H9 (cell line): ENCODE measurements at regions not wholly inside any gene's neighbourhood (a gene's known extent, or its start where the extent isn't known, plus 50 kb on each side); places are given as distances from the start of the nearest gene placed in this dataset.

ENCODE experiments used
- DNase-seq: peaks from one replicate; pipeline ENCODE4 v3.0.0-alpha.2; 2017
- H2AFZ ChIP-seq: one replicate; pipeline ENCODE4 v1.6.1; 2013; ENCODE audit warnings: mild to moderate bottlenecking, low read length, control low read depth, moderate library complexity
- H2AK5ac ChIP-seq: 2 replicates; pipeline ENCODE4 v1.6.1; 2013; ENCODE audit warnings: low read length, control low read depth, mixed read lengths; ENCODE audit not compliant: insufficient read length
- H2BK120ac ChIP-seq: one replicate; pipeline ENCODE4 v1.6.1; 2013; ENCODE audit warnings: low read depth, mild to moderate bottlenecking, low read length, control low read depth, inconsistent platforms; ENCODE audit not compliant: poor library complexity, severe bottlenecking
- H2BK12ac ChIP-seq: 2 replicates; pipeline ENCODE4 v1.6.1; 2013; ENCODE audit warnings: low read length, control low read depth, mixed read lengths, low read depth; ENCODE audit not compliant: insufficient read length
- H2BK15ac ChIP-seq: 2 replicates; pipeline ENCODE4 v1.6.1; 2013; ENCODE audit warnings: low read depth, low read length, control low read depth
- H2BK20ac ChIP-seq: one replicate; pipeline ENCODE4 v1.6.1; 2013; ENCODE audit warnings: low read depth, mild to moderate bottlenecking, low read length, control low read depth, inconsistent platforms; ENCODE audit not compliant: poor library complexity, severe bottlenecking
- H2BK5ac ChIP-seq: 2 replicates; pipeline ENCODE4 v1.6.1; 2013; ENCODE audit warnings: low read length, control low read depth, mixed read lengths; ENCODE audit not compliant: insufficient read length
- H3K14ac ChIP-seq: 2 replicates; pipeline ENCODE4 v1.6.1; 2013; ENCODE audit warnings: low read length, control low read depth; ENCODE audit not compliant: insufficient read depth
- H3K18ac ChIP-seq: 2 replicates; pipeline ENCODE4 v1.6.1; 2013; ENCODE audit warnings: low read depth, mild to moderate bottlenecking, mixed read lengths, low read length, control low read depth; ENCODE audit not compliant: insufficient read length
- H3K23ac ChIP-seq: 2 replicates; pipeline ENCODE4 v1.6.1; 2013; ENCODE audit warnings: low read length, control low read depth, mixed read lengths, low read depth; ENCODE audit not compliant: insufficient read length
- H3K23me2 ChIP-seq: 2 replicates; pipeline ENCODE4 v1.6.1; 2013; ENCODE audit warnings: low read depth, mild to moderate bottlenecking, mixed read lengths, low read length, control low read depth; ENCODE audit not compliant: insufficient read length, poor library complexity, severe bottlenecking
- H3K27ac ChIP-seq: 2 replicates; pipeline ENCODE4 v1.5.1; 2013; ENCODE audit warnings: low read length, control low read depth, mixed read lengths, low read depth; ENCODE audit not compliant: insufficient read length
- H3K27me3 ChIP-seq: 2 replicates; pipeline ENCODE4 v1.6.1; 2013; ENCODE audit warnings: low read length, control low read depth, inconsistent platforms; ENCODE audit not compliant: insufficient read depth
- H3K4ac ChIP-seq: 2 replicates; pipeline ENCODE4 v1.6.1; 2013; ENCODE audit warnings: low read depth, mild to moderate bottlenecking, control low read depth, inconsistent platforms, low read length, moderate library complexity
- H3K4me1 ChIP-seq: 2 replicates; pipeline ENCODE4 v1.6.1; 2013; ENCODE audit warnings: low read length, control low read depth, inconsistent platforms; ENCODE audit not compliant: insufficient read depth
- H3K4me2 ChIP-seq: 2 replicates; pipeline ENCODE4 v1.6.1; 2013; ENCODE audit warnings: low read length, control low read depth, mixed read lengths; ENCODE audit not compliant: insufficient read length, insufficient read depth
- H3K56ac ChIP-seq: 2 replicates; pipeline ENCODE4 v1.6.1; 2013; ENCODE audit warnings: low read depth, mild to moderate bottlenecking, mixed read lengths, low read length, control low read depth; ENCODE audit not compliant: insufficient read length
- H3K79me1 ChIP-seq: 2 replicates; pipeline ENCODE4 v1.6.1; 2013; ENCODE audit warnings: low read depth, mild to moderate bottlenecking, moderate library complexity, low read length, control low read depth, inconsistent platforms; ENCODE audit not compliant: insufficient read depth, poor library complexity, severe bottlenecking
- H3K79me2 ChIP-seq: 2 replicates; pipeline ENCODE4 v1.6.1; 2013; ENCODE audit warnings: low read length, control low read depth, inconsistent platforms; ENCODE audit not compliant: insufficient read depth
- H3K9ac ChIP-seq: 2 replicates; pipeline ENCODE4 v1.6.1; 2013; ENCODE audit warnings: low read length, control low read depth, mixed read lengths; ENCODE audit not compliant: insufficient read length; ENCODE audit errors: extremely low read depth
- H3K9me3 ChIP-seq: one replicate; pipeline ENCODE4 v1.6.1; 2013; ENCODE audit warnings: low read depth, low read length, inconsistent platforms; ENCODE audit not compliant: control insufficient read depth
- H3T11ph ChIP-seq: one replicate; pipeline ENCODE4 v1.6.1; 2013; ENCODE audit warnings: mild to moderate bottlenecking, low read length, control low read depth, inconsistent platforms
- H4K20me1 ChIP-seq: one replicate; pipeline ENCODE4 v1.6.1; 2013; ENCODE audit not compliant: control insufficient read depth, insufficient read length, insufficient read depth
- H4K5ac ChIP-seq: 2 replicates; pipeline ENCODE4 v1.6.1; 2013; ENCODE audit warnings: low read depth, mild to moderate bottlenecking, mixed read lengths, low read length, control low read depth; ENCODE audit not compliant: insufficient read length
- H4K8ac ChIP-seq: replicated peaks from 2 replicates; pipeline ENCODE4 v1.6.1; 2013; ENCODE audit warnings: low read length, control low read depth, mixed read lengths, low read depth; ENCODE audit not compliant: insufficient read length
- H4K91ac ChIP-seq: 2 replicates; pipeline ENCODE4 v1.6.1; 2013; ENCODE audit warnings: low read depth, mild to moderate bottlenecking, moderate library complexity, mixed read lengths, low read length, control low read depth; ENCODE audit not compliant: insufficient read length
- H3K27ac Mint-ChIP-seq, 3 experiments: 2 replicates in 2 of 3; 3 replicates in 1 of 3; pipeline ENCODE4 v1.8.0; 2020 to 2021; ENCODE audit warnings: mixed read lengths in 3 of 3, mild to moderate bottlenecking in 1 of 3, moderate library complexity in 1 of 3
- H3K27me3 Mint-ChIP-seq: 2 replicates; pipeline ENCODE4 v1.8.0; 2021; ENCODE audit warnings: low read depth, mild to moderate bottlenecking, moderate library complexity, mixed read lengths
- H3K36me3 Mint-ChIP-seq, 3 experiments: 2 replicates in 2 of 3; 3 replicates in 1 of 3; pipeline ENCODE4 v1.8.0; 2020 to 2021; ENCODE audit warnings: low read depth in 3 of 3, mixed read lengths in 3 of 3; ENCODE audit not compliant: insufficient read depth in 1 of 3
- H3K4me1 Mint-ChIP-seq, 2 experiments: 2 replicates each; pipeline ENCODE4 v1.8.0; 2020; ENCODE audit warnings: mixed read lengths in 2 of 2
- H3K4me3 Mint-ChIP-seq, 2 experiments: 2 replicates in 1 of 2; 3 replicates in 1 of 2; pipeline ENCODE4 v1.8.0; 2020 to 2021; ENCODE audit warnings: mild to moderate bottlenecking in 2 of 2, mixed read lengths in 2 of 2, moderate library complexity in 1 of 2
- H3K9me3 Mint-ChIP-seq, 2 experiments: 2 replicates in 1 of 2; 3 replicates in 1 of 2; pipeline ENCODE4 v1.8.0; 2020; ENCODE audit warnings: mild to moderate bottlenecking in 2 of 2, mixed read lengths in 2 of 2, moderate library complexity in 1 of 2
- CTCF ChIP-seq: fragments of 200-600 bp; sonication (generic); conservative IDR thresholded peaks from 3 replicates; pipeline ENCODE4 v1.8.0; 2021; ENCODE audit warnings: antibody characterized with exemption, mild to moderate bottlenecking
- WGBS: extraction: QIAGEN DNeasy Blood & Tissue Kit; methylation state at CpG from one replicate; pipeline ENCODE4 v1.1.7; 2013; ENCODE audit warnings: missing lambda C conversion rate, low lambda C conversion rate, mixed read lengths; ENCODE audit not compliant: insufficient read length; ENCODE audit errors: extremely low coverage; 5-methylcytosine and 5-hydroxymethylcytosine counted together

- no peaks in the 10 kb centered on the region for H3K79me2 ChIP-seq
- no peak overlapping the region for H4K91ac ChIP-seq
- peaks cover 10% of the 10 kb centered on the region for H3K27me3 Mint-ChIP-seq
- H2BK12ac ChIP-seq, result no peak overlapping the region
- H3K79me1 ChIP-seq, result no peaks in the 10 kb centered on the region
- peaks cover 38 to 41% of the 10 kb centered on the region in 2 experiments for H3K4me1 Mint-ChIP-seq
- no peak overlapping the region for H3K14ac ChIP-seq
- H2BK120ac ChIP-seq, result no peak overlapping the region
- H3K9ac ChIP-seq, result no peak overlapping the region
- peak overlapping the region; percentile 5 for H2AFZ ChIP-seq
- no peak overlapping the region for H3K4me2 ChIP-seq
- no peak overlapping the region for H3K27ac Mint-ChIP-seq
- peaks cover 2 to 5% (median 4%) of the 10 kb centered on the region in 3 experiments; a peak in 6 of 7 replicates for H3K36me3 Mint-ChIP-seq
- H4K8ac ChIP-seq, result no peak overlapping the region
- no peak overlapping the region for H3K4me3 Mint-ChIP-seq
- no peak overlapping the region for H2AK5ac ChIP-seq
- H2BK15ac ChIP-seq, result no peak overlapping the region
- no peak overlapping the region for H3T11ph ChIP-seq
- no peak for DNase-seq
- H3K27me3 ChIP-seq, result no peaks in the 10 kb centered on the region
- no peak overlapping the region for H4K5ac ChIP-seq
- H3K23me2 ChIP-seq, result no peaks in the 10 kb centered on the region
- H3K9me3 Mint-ChIP-seq, result peaks cover 3% of the 10 kb centered on the region in 2 experiments; a peak in 3 of 5 replicates
- no peaks in the 10 kb centered on the region for H4K20me1 ChIP-seq
- no peaks in the 10 kb centered on the region for H3K9me3 ChIP-seq
- TF ChIP-seq CTCF, result no peak
- WGBS, result no CpG with 5 or more reads among the region's 5 CpGs
- no peak overlapping the region for H3K18ac ChIP-seq
- peaks cover 12% of the 10 kb centered on the region for H3K4me1 ChIP-seq
- no peak overlapping the region for H3K56ac ChIP-seq
- no peak overlapping the region for H2BK5ac ChIP-seq
- no peak overlapping the region for H3K27ac ChIP-seq
- no peak overlapping the region for H3K23ac ChIP-seq
- no peak overlapping the region for H2BK20ac ChIP-seq
- H3K4ac ChIP-seq, result no peak overlapping the region
These were observed 92.8 kb upstream of the PALS2 start for GRCh38 chr7:24480501-24480900.
